Esophagus muscularis mucosa (tissue), 4 donors: ENCODE measurements at regions not wholly inside any gene's neighbourhood (a gene's known extent, or its start where the extent isn't known, plus 50 kb on each side); places are given as distances from the start of the nearest gene placed in this dataset.

Source experiments
- DNase-seq: peaks from one replicate; pipeline ENCODE4 v3.0.0-alpha.2; 2017; ENCODE audit errors: extremely low spot score
- H3K27ac ChIP-seq, 4 donors: fragments of 200-600 bp; sonication (generic); replicated peaks in 1 of 4; 1 replicate in 3 of 4; 2 replicates in 1 of 4; pipeline ENCODE4 v1.5.1; 2016 to 2019; ENCODE audit warnings: mild to moderate bottlenecking in 1 of 4
- H3K27me3 ChIP-seq, 4 donors: fragments of 200-600 bp; sonication (generic); one replicate each; pipeline versions ENCODE4 v1.5.1 to v1.6.0; 2016 to 2019
- H3K36me3 ChIP-seq, 4 donors: fragments of 200-600 bp; sonication (generic); one replicate each; pipeline ENCODE4 v1.5.1; 2016 to 2019
- H3K4me1 ChIP-seq, 4 donors: fragments of 200-600 bp; sonication (generic); one replicate each; pipeline ENCODE4 v1.5.1; 2016 to 2019
- H3K4me3 ChIP-seq, 4 donors: fragments of 200-600 bp; sonication (generic); 1 replicate in 2 of 4; 2 replicates in 2 of 4; pipeline ENCODE4 v1.5.1; 2016 to 2019; ENCODE audit warnings: mild to moderate bottlenecking in 4 of 4, moderate library complexity in 1 of 4
- H3K9me3 ChIP-seq, 4 donors: fragments of 200-600 bp; sonication (generic); 1 replicate in 3 of 4; 2 replicates in 1 of 4; pipeline ENCODE4 v1.5.1; 2016 to 2019
- CTCF ChIP-seq, 3 experiments: fragments of 200-600 bp in 2 of 3; fragments of 450-650 bp in 1 of 3; sonication (generic) in 2 of 3; IDR thresholded peaks; one replicate each; pipeline ENCODE4 v1.5.1; 2017 to 2019; ENCODE audit warnings: antibody characterized with exemption in 3 of 3, mild to moderate bottlenecking in 2 of 3, moderate library complexity in 1 of 3
- EP300 ChIP-seq: sonication (generic); formaldehyde crosslinking; IDR thresholded peaks from one replicate; pipeline ENCODE4 v1.6.1; 2017; ENCODE audit warnings: antibody characterized with exemption
- POLR2A ChIP-seq: fragments of 450-650 bp; IDR thresholded peaks from one replicate; pipeline ENCODE4 v1.6.1; 2017; ENCODE audit warnings: antibody characterized with exemption, moderate library complexity, mild to moderate bottlenecking, low read depth
- POLR2AphosphoS5 ChIP-seq, 2 donors: sonication (generic); formaldehyde crosslinking; IDR thresholded peaks; one replicate each; pipeline ENCODE4 v1.6.1; 2017; ENCODE audit warnings: antibody characterized with exemption in 2 of 2
- WGBS: methylation state at CpG from one replicate; pipeline ENCODE4 v1.1.5; 2018; 5-methylcytosine and 5-hydroxymethylcytosine counted together
- intact Hi-C: fragments of 100-400 bp; cut with DNase I; formaldehyde crosslinking; loops from one replicate; pipeline ENCODE4 v1.15.1; 2023

GRCh38 chr6:9851541-9852380, 563.1 kb downstream of the TFAP2A start:
- 100% methylated on average over 2 of the region's 9 CpGs for WGBS
- intact Hi-C loops: no loop called here
- Histone ChIP-seq H3K9me3 (peaks cover 0 to 45% (median 34%) of the 10 kb centered on the region in 4 donors), H3K4me1 (no peaks in the 10 kb centered on the region), H3K27me3 (no peaks in the 10 kb centered on the region), H3K4me3 (no peak overlapping the region), H3K36me3 (no peaks in the 10 kb centered on the region), H3K27ac (no peak overlapping the region)
- TF ChIP-seq CTCF (IDR thresholded peaks at IDR 0.05): no peak
- DNase-seq: no peak

GRCh38 chr6:9851006-9851405, 563.9 kb downstream of the TFAP2A start:
- WGBS: no CpG with 5 or more reads among the region's 2 CpGs
- no peak for DNase-seq
- H3K27ac ChIP-seq: no peak overlapping the region

DNA sequence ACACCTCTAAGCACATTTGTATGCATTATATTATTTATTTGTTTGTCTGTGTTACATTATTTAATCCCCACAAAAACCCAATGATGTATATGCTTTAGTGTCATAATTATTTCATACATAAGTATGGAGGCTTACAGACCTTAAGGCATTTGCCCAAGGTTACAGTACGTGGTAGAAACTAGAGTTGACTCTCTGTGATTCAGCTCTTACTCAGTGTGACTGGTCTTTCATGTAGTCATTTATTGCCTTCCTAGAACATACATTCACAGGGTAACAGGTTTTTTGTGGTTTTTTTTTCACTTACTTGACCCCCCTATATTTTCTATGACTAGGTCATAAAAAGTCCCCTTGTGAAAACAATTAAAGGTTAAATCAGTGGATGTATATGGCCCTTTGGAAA, 566.8 kb downstream of the TFAP2A start:
- H3K27ac ChIP-seq: no peak overlapping the region
- intact Hi-C loops: no loop called here
- H3K27me3 ChIP-seq: no peaks in the 10 kb centered on the region
- no peak overlapping the region for H3K4me3 ChIP-seq
- 75% methylated on average over 1 of the region's 1 CpG for WGBS
- DNase-seq: no peak
- peaks cover 0 to 50% (median 41%) of the 10 kb centered on the region in 4 donors for H3K9me3 ChIP-seq
- no peaks in the 10 kb centered on the region for H3K4me1 ChIP-seq
- H3K36me3 ChIP-seq: no peaks in the 10 kb centered on the region
- TF ChIP-seq EP300 (no peak), POLR2AphosphoS5 (IDR thresholded peaks at IDR 0.05) (no peak), POLR2A (no peak), CTCF (IDR thresholded peaks at IDR 0.05) (no peak)

More at GRCh38 chr6:9851006-9851405, 563.9 kb downstream of the TFAP2A start:
- TF ChIP-seq POLR2A: no peak
- TF ChIP-seq POLR2AphosphoS5 (IDR thresholded peaks at IDR 0.05): no peak
- no peak for TF ChIP-seq EP300
- no peak for TF ChIP-seq CTCF (IDR thresholded peaks at IDR 0.05)
- H3K9me3 ChIP-seq: peaks cover 0 to 53% (median 42%) of the 10 kb centered on the region in 4 donors
- no peaks in the 10 kb centered on the region for H3K27me3 ChIP-seq
- H3K4me1 ChIP-seq: no peaks in the 10 kb centered on the region
- H3K4me3 ChIP-seq: no peak overlapping the region
- no peaks in the 10 kb centered on the region for H3K36me3 ChIP-seq
- intact Hi-C loops: no loop called here

DNA sequence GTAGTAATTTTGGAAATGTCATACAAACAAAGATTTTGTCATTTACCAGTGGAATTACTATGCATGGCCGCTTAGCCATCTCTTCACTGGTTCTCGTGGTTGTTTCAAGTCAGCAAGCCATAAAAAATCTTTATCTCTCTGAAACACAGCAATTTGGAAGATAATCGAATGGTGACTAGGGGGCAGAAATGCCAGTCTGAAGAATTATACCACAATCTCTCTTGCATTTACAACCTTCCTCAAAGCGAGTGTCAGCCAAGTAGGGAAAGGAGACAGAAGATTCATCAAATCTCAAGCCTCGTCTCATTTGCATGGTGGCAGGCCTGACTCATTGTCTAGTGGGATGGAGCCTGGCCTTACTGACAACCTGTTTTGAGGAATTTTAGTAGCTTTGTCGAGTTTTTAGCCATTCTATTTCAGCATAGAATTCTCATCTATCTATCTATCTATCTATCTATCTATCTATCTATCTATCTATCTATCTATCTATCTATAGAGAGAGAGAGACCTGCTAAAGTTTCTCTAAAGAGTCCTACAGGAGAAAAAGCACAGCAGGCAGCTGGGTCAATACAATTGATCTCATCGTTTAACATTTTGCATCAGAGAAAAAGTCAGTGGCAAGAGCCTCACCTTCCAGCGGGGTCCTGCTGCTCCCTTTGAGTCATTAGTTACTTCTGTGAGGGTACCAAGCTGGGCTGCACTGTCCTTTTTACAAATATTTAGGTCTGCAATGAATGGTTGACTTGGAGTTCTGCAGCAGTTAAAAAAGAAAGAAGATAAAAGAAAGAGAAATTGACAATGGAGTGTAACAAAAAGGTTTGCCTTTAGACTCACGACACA, 572.8 kb downstream of the TFAP2A start:
- Histone ChIP-seq H3K36me3 (no peaks in the 10 kb centered on the region), H3K4me1 (no peaks in the 10 kb centered on the region), H3K9me3 (peaks cover 0 to 18% (median 15%) of the 10 kb centered on the region in 4 donors), H3K4me3 (no peak overlapping the region), H3K27ac (no peak overlapping the region), H3K27me3 (no peaks in the 10 kb centered on the region)
- 51% methylated on average over 9 of the region's 9 CpGs for WGBS
- TF ChIP-seq EP300 (no peak), POLR2A (no peak), CTCF (IDR thresholded peaks at IDR 0.05) (no peak), POLR2AphosphoS5 (IDR thresholded peaks at IDR 0.05) (no peak)
- no peak for DNase-seq
- intact Hi-C loops: no loop called here
